Mesodermal cell (in vitro differentiated cells): ENCODE measurements at regions not wholly inside any gene's neighbourhood (a gene's known extent, or its start where the extent isn't known, plus 50 kb on each side); places are given as distances from the start of the nearest gene placed in this dataset.

Source experiments
- H3K27ac ChIP-seq: 2 replicates; pipeline ENCODE4 v1.7.0; 2013; ENCODE audit warnings: mild to moderate bottlenecking, low read depth, low read length, moderate library complexity; ENCODE audit not compliant: severe bottlenecking
- H3K36me3 ChIP-seq: 2 replicates; pipeline ENCODE4 v1.7.1; 2013; ENCODE audit warnings: mild to moderate bottlenecking, low read length, moderate library complexity; ENCODE audit not compliant: control insufficient read depth, insufficient read depth
- H3K4me1 ChIP-seq: one replicate; pipeline ENCODE4 v1.7.1; 2013; ENCODE audit warnings: mild to moderate bottlenecking, low read length; ENCODE audit not compliant: insufficient read depth, control insufficient read depth, poor library complexity, severe bottlenecking
- H3K4me3 ChIP-seq: 2 replicates; pipeline ENCODE4 v1.7.0; 2013; ENCODE audit warnings: low read length, control low read depth, mild to moderate bottlenecking; ENCODE audit not compliant: insufficient read depth, poor library complexity, severe bottlenecking; ENCODE audit errors: extremely low read depth
- H3K9me3 ChIP-seq: 2 replicates; pipeline ENCODE4 v1.7.1; 2013; ENCODE audit warnings: mild to moderate bottlenecking, low read length, moderate library complexity; ENCODE audit not compliant: control insufficient read depth
- WGBS, 2 experiments: methylation state at CpG; one replicate each; pipeline ENCODE4 v1.1.5; 2013; ENCODE audit warnings: missing lambda C conversion rate in 2 of 2; ENCODE audit not compliant: insufficient coverage in 2 of 2; 5-methylcytosine and 5-hydroxymethylcytosine counted together

DNA sequence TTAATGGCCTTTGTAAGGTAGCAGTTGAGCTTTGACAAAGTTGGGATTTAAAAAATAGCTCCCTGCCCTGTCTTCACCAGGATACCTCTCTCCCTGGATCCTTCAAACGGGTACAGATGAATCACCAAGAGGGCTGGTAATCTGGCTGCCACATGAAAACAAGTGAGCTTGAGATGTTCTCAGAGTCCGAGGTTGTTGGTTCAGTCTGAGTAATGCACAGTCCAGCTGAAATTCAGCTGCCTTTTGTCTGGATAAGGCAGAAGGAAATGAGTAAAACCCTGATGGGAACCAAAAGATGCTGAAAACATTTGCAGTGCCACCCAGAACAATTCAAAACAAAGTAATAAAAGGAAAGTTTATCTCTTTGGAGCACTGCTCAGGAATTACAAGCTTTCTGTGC is 86.8 kb downstream of the GJA1 start:
- Histone ChIP-seq H3K4me1 (peaks cover 35% of the 10 kb centered on the region), H3K27ac (peak overlapping the region; percentile 98), H3K9me3 (no peaks in the 10 kb centered on the region), H3K36me3 (no peaks in the 10 kb centered on the region), H3K4me3 (no peak overlapping the region)
- 27 to 67% methylated on average over 2 of the region's 2 CpGs for WGBS, 2 experiments

DNA sequence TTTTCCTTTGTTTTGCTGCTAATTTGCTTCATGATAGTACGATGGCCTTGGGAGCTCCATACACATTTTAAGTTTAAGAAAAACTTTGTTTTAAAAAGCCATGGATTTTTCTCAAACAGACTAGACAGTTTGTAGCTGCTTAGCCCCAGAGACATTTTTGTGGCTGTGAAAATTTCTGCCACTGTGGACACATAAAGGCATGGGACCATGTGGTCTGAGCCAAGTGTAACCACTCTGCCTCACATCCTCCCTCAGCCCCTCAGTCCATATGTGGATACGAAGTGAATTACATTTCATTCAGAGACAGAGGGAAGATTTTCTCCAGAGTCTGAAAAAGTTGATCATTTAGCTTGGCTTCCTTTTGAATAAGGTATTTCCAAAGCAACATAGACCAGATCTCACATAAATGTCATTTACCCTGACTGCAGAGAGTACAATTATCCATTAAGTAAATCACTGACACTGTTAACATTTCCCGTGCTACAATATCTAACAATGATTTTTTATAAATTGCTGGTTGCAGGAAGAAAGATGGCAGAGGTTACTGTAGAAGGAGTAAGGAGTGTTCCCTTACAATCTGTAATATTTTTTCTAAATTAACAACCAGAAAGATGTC is 87.4 kb downstream of the GJA1 start:
- peak overlapping the region; percentile 98 for H3K27ac ChIP-seq
- H3K9me3 ChIP-seq: no peaks in the 10 kb centered on the region
- H3K36me3 ChIP-seq: no peaks in the 10 kb centered on the region
- H3K4me3 ChIP-seq: no peak overlapping the region
- H3K4me1 ChIP-seq: peaks cover 35% of the 10 kb centered on the region
- no CpG with 5 or more reads among the region's 3 CpGs for WGBS, 2 experiments

GRCh38 chr6:121523628-121524027 is 88.2 kb downstream of the GJA1 start:
- Histone ChIP-seq H3K36me3 (no peaks in the 10 kb centered on the region), H3K27ac (peak overlapping the region; percentile 98), H3K9me3 (no peaks in the 10 kb centered on the region), H3K4me3 (no peak overlapping the region), H3K4me1 (peaks cover 35% of the 10 kb centered on the region)
- WGBS, 2 experiments: 94 to 95% methylated on average over 4 to 6 of the region's 7 CpGs

- WGBS, 2 experiments: 100% methylated on average over 1 of the region's 1 CpG; no CpG with 5 or more reads in 1 of the 2 experiments
- Histone ChIP-seq H3K9me3 (no peaks in the 10 kb centered on the region), H3K4me1 (peaks cover 27% of the 10 kb centered on the region), H3K27ac (no peak overlapping the region), H3K36me3 (no peaks in the 10 kb centered on the region), H3K4me3 (no peak overlapping the region)
These were observed 90.8 kb downstream of the GJA1 start for GRCh38 chr6:121526282-121526681.

DNA sequence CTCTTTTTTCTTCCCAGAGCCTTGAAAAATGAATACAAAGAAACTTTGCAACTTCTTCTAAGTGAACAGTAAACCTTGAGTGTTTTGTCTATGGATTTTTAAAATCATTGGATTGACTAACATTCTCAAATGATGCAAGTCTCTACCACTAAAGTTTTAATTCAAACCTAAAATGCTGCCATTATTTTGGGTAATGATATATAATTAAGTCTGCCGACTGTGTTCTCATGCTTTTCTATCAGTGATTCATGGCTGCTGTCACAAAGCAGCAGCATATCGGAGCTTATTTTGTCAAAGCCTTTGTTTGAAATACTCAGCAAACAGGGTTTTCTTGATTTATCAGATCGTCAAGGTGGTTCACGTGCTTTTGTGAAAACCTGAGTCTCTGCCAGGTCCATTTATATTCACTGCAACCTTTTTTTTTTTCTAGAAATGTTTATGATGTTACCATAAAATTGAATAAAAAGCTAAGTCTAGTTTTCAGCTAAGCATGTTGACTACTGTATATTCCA is 96.3 kb downstream of the GJA1 start:
- Histone ChIP-seq H3K4me1 (peaks cover 3% of the 10 kb centered on the region), H3K4me3 (no peak overlapping the region), H3K9me3 (no peaks in the 10 kb centered on the region), H3K27ac (no peak overlapping the region), H3K36me3 (no peaks in the 10 kb centered on the region)
- 94 to 100% methylated on average over 2 of the region's 4 CpGs for WGBS, 2 experiments

GRCh38 chr6:121533321-121533841 is 97.9 kb downstream of the GJA1 start:
- WGBS, 2 experiments: no CpG with 5 or more reads among the region's 3 CpGs
- no peaks in the 10 kb centered on the region for H3K36me3 ChIP-seq
- H3K27ac ChIP-seq: no peak overlapping the region

GRCh38 chr6:121535777-121536176 is 100.3 kb downstream of the GJA1 start:
- 87 to 89% methylated on average over 2 of the region's 4 CpGs for WGBS, 2 experiments
- H3K4me3 ChIP-seq: no peak overlapping the region
- no peak overlapping the region for H3K27ac ChIP-seq
- no peaks in the 10 kb centered on the region for H3K36me3 ChIP-seq
- no peaks in the 10 kb centered on the region for H3K4me1 ChIP-seq
- no peaks in the 10 kb centered on the region for H3K9me3 ChIP-seq

More at GRCh38 chr6:121533321-121533841, 97.9 kb downstream of the GJA1 start:
- Histone ChIP-seq H3K9me3 (no peaks in the 10 kb centered on the region), H3K4me3 (no peak overlapping the region), H3K4me1 (peaks cover 3% of the 10 kb centered on the region)

DNA sequence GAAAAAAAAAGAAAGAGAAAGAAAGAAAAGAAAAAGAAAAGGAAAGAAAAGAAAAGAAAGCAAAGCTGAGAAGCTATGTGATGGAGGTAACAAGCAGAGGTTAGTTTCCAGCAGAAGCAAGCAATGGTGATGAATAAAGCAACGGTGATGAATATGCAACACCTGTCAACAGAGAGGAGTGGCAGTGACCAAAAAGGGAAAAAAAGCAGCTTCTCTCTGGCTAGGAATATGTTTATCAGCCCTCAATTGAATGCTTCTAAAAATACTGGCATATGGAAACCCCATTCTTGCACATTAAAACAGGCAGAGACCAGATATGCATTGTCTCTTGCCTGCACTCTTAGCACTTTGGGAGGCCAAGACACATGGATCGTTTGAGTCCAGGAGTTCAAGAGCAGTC is 100.9 kb downstream of the GJA1 start:
- Histone ChIP-seq H3K27ac (no peak overlapping the region), H3K9me3 (no peaks in the 10 kb centered on the region), H3K36me3 (no peaks in the 10 kb centered on the region), H3K4me3 (no peak overlapping the region), H3K4me1 (no peaks in the 10 kb centered on the region)
- 80 to 96% methylated on average over 1 to 2 of the region's 2 CpGs for WGBS, 2 experiments

- no peak overlapping the region for H3K27ac ChIP-seq
- no peaks in the 10 kb centered on the region for H3K9me3 ChIP-seq
- H3K36me3 ChIP-seq: no peaks in the 10 kb centered on the region
- WGBS, 2 experiments: no CpG with 5 or more reads among the region's 1 CpG
- H3K4me3 ChIP-seq: no peak overlapping the region
- no peaks in the 10 kb centered on the region for H3K4me1 ChIP-seq
These were observed 104.0 kb downstream of the GJA1 start for GRCh38 chr6:121539439-121539838.

DNA sequence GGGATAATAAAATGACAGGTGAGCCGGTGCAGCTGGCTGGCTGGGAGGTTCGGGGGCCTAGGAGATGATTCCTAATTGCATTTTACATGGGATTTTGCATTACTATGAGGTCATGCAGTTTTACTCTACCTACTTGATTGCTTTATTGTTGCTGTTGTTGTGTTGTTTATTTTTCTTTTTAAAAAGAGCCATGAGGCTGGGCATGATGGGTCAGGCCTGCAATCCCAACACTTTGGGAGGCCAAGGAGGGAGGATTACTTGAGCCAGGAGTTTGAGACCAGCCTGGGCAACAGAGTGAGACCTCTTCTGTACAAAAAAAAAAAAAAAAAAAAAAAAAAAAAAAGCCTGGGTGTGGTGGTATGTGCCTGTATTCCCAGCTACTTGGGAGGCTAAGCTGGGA is 104.8 kb downstream of the GJA1 start:
- no peak overlapping the region for H3K27ac ChIP-seq
- no peaks in the 10 kb centered on the region for H3K4me1 ChIP-seq
- 60 to 100% methylated on average over 1 of the region's 2 CpGs for WGBS, 2 experiments

GRCh38 chr6:121544691-121545090 is 109.2 kb downstream of the GJA1 start:
- Histone ChIP-seq H3K27ac (no peak overlapping the region), H3K4me1 (no peaks in the 10 kb centered on the region), H3K4me3 (no peak overlapping the region), H3K9me3 (no peaks in the 10 kb centered on the region), H3K36me3 (no peaks in the 10 kb centered on the region)
- 83 to 100% methylated on average over 1 of the region's 4 CpGs for WGBS, 2 experiments

More for the DNA sequence above, 104.8 kb downstream of the GJA1 start:
- Histone ChIP-seq H3K36me3 (no peaks in the 10 kb centered on the region), H3K9me3 (no peaks in the 10 kb centered on the region), H3K4me3 (no peak overlapping the region)
